ENCODE measurements at regions not wholly inside any gene's neighbourhood (a gene's known extent, or its start where the extent isn't known, plus 50 kb on each side); places are given as distances from the start of the nearest gene placed in this dataset.

DNA sequence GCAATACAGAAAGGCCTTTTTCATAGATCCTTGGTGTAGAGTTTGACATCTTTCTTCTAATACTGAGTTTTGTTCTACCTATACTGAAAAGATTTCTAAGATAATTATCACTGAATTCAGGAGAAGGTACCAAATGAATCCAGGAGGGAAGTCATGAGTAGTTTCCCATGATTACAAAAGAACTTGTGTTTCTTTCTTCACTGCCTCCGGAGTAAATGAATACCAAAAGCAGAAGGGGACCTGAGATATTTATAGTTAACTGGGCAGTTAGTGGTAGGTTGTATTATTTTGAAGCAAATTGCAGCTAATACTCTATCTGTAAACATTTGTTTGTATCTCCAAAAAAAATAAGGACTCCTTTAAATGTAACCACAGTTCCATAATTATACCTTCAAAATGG, 175.4 kb downstream of the SUCNR1 start:
- TF ChIP-seq FOXA1 (IDR thresholded peaks at IDR 0.05): no peak
- no peak for TF ChIP-seq SP1 (IDR thresholded peaks at IDR 0.05)
- no peak for TF ChIP-seq FOXM1 (IDR thresholded peaks at IDR 0.05; ENCODE audit: borderline replicate concordance)

All from HEK293T (cell line).